Breast epithelium (tissue), 4 donors: ENCODE measurements at regions not wholly inside any gene's neighbourhood (a gene's known extent, or its start where the extent isn't known, plus 50 kb on each side); places are given as distances from the start of the nearest gene placed in this dataset.

ENCODE experiments used
- DNase-seq, 2 donors: peaks; one replicate each; pipeline ENCODE4 v3.0.0-alpha.2; 2019; ENCODE audit warnings: low spot score in 2 of 2
- H3K27ac ChIP-seq, 2 donors: fragments of 200-600 bp; sonication (generic) in 1 of 2; one replicate each; pipeline ENCODE4 v1.5.1; 2016 to 2019; ENCODE audit warnings: mild to moderate bottlenecking in 1 of 2
- H3K27me3 ChIP-seq, 2 donors: fragments of 200-600 bp; sonication (generic) in 1 of 2; one replicate each; pipeline versions ENCODE4 v1.5.1 to v1.6.0; 2017 to 2019; ENCODE audit warnings: control low read depth in 1 of 2, mild to moderate bottlenecking in 1 of 2
- H3K36me3 ChIP-seq: fragments of 200-600 bp; one replicate; pipeline ENCODE4 v1.5.1; 2019
- H3K4me1 ChIP-seq, 2 donors: fragments of 200-600 bp; sonication (generic); one replicate each; pipeline ENCODE4 v1.5.1; 2016 to 2019; ENCODE audit warnings: control low read depth in 1 of 2
- H3K4me3 ChIP-seq, 3 donors: fragments of 200-600 bp; sonication (generic); 1 replicate in 2 of 3; 2 replicates in 1 of 3; pipeline ENCODE4 v1.5.1; 2016 to 2019; ENCODE audit warnings: mild to moderate bottlenecking in 3 of 3, moderate library complexity in 2 of 3
- H3K9me3 ChIP-seq, 2 donors: fragments of 200-600 bp; sonication (generic) in 1 of 2; one replicate each; pipeline ENCODE4 v1.5.1; 2016 to 2019; ENCODE audit warnings: control low read depth in 1 of 2
- CTCF ChIP-seq, 3 donors: fragments of 450-650 bp; IDR thresholded peaks; one replicate each; pipeline ENCODE4 v1.5.1; 2016 to 2017; ENCODE audit warnings: antibody characterized with exemption in 3 of 3, mild to moderate bottlenecking in 3 of 3, moderate library complexity in 3 of 3
- POLR2A ChIP-seq: fragments of 450-650 bp; IDR thresholded peaks from one replicate; pipeline ENCODE4 v1.6.1; 2016; ENCODE audit warnings: antibody characterized with exemption, mild to moderate bottlenecking, moderate library complexity
- POLR2AphosphoS5 ChIP-seq, 3 donors: sonication (generic); formaldehyde crosslinking; IDR thresholded peaks; one replicate each; pipeline ENCODE4 v1.6.1; 2017; ENCODE audit warnings: antibody characterized with exemption in 3 of 3
- intact Hi-C: fragments of 100-400 bp; cut with DNase I; formaldehyde crosslinking; loops from one replicate; pipeline ENCODE4 v1.15.1; 2023; ENCODE audit warnings: low total_unique reads

- no peak for TF ChIP-seq POLR2A
- peak; percentile 33 to 65 (median 56) for TF ChIP-seq POLR2AphosphoS5 (IDR thresholded peaks at IDR 0.05)
- TF ChIP-seq CTCF (IDR thresholded peaks at IDR 0.05), result no peak
- Histone ChIP-seq H3K27ac (peak overlapping the region; percentile 82 to 87), H3K4me1 (peaks cover 0 to 14% of the 10 kb centered on the region in 2 donors), H3K9me3 (no peaks in the 10 kb centered on the region), H3K27me3 (no peaks in the 10 kb centered on the region), H3K4me3 (peak overlapping the region in 1 of 3 donors; percentile 12), H3K36me3 (no peaks in the 10 kb centered on the region)
- peak; percentile 71 to 76 for DNase-seq
- intact Hi-C loops, result no loop called here
Measured at GRCh38 chr5:173781816-173782670, 106.1 kb upstream of the CPEB4 start.

GRCh38 chr5:173782671-173783101 is 105.5 kb upstream of the CPEB4 start:
- no peak for DNase-seq
- H3K36me3 ChIP-seq, result no peaks in the 10 kb centered on the region
- peak overlapping the region; percentile 82 to 87 for H3K27ac ChIP-seq
- H3K4me1 ChIP-seq, result peaks cover 0 to 14% of the 10 kb centered on the region in 2 donors
- H3K4me3 ChIP-seq, result no peak overlapping the region
- no peaks in the 10 kb centered on the region for H3K27me3 ChIP-seq
- TF ChIP-seq POLR2AphosphoS5 (IDR thresholded peaks at IDR 0.05) (no peak), CTCF (IDR thresholded peaks at IDR 0.05) (no peak), POLR2A (no peak)
- no peaks in the 10 kb centered on the region for H3K9me3 ChIP-seq
- intact Hi-C loops, result no loop called here

GRCh38 chr5:173783371-173783770 is 104.8 kb upstream of the CPEB4 start:
- no peaks in the 10 kb centered on the region for H3K36me3 ChIP-seq
- no peak for DNase-seq
- H3K27ac ChIP-seq, result peak overlapping the region in 1 of 2 donors; percentile 82
- intact Hi-C loops, result no loop called here
- no peaks in the 10 kb centered on the region for H3K27me3 ChIP-seq
- H3K4me3 ChIP-seq, result no peak overlapping the region
- no peaks in the 10 kb centered on the region for H3K9me3 ChIP-seq
- peaks cover 0 to 14% of the 10 kb centered on the region in 2 donors for H3K4me1 ChIP-seq
- TF ChIP-seq CTCF (IDR thresholded peaks at IDR 0.05), result no peak
- TF ChIP-seq POLR2AphosphoS5 (IDR thresholded peaks at IDR 0.05), result no peak
- TF ChIP-seq POLR2A, result no peak

- Histone ChIP-seq H3K9me3 (no peaks in the 10 kb centered on the region), H3K27me3 (no peaks in the 10 kb centered on the region), H3K36me3 (no peaks in the 10 kb centered on the region), H3K4me1 (peaks cover 0 to 14% of the 10 kb centered on the region in 2 donors), H3K4me3 (no peak overlapping the region), H3K27ac (no peak overlapping the region)
- intact Hi-C loops, result no loop called here
- no peak for TF ChIP-seq CTCF (IDR thresholded peaks at IDR 0.05)
- no peak for TF ChIP-seq POLR2A
- no peak for TF ChIP-seq POLR2AphosphoS5 (IDR thresholded peaks at IDR 0.05)
- no peak for DNase-seq
Measured at GRCh38 chr5:173785400-173785799, 102.7 kb upstream of the CPEB4 start.

GRCh38 chr5:173785866-173786265 is 102.3 kb upstream of the CPEB4 start:
- no peaks in the 10 kb centered on the region for H3K27me3 ChIP-seq
- H3K36me3 ChIP-seq, result no peaks in the 10 kb centered on the region
- H3K27ac ChIP-seq, result no peak overlapping the region
- peaks cover 0 to 14% of the 10 kb centered on the region in 2 donors for H3K4me1 ChIP-seq
- no peak for DNase-seq
- intact Hi-C loops, result no loop called here
- TF ChIP-seq POLR2A, result no peak
- no peaks in the 10 kb centered on the region for H3K9me3 ChIP-seq
- H3K4me3 ChIP-seq, result no peak overlapping the region
